Ammon's horn (tissue), 1 donor: ENCODE measurements at regions not wholly inside any gene's neighbourhood (a gene's known extent, or its start where the extent isn't known, plus 50 kb on each side); places are given as distances from the start of the nearest gene placed in this dataset.
"Not testable (repeated sequence)": the region's sequence is repeated elsewhere in the genome, so short reads cannot be mapped to it uniquely, and the experiment has no call there.

Experiments
- DNase-seq: peaks from one replicate; pipeline ENCODE4 v3.0.0-alpha.2; 2016; ENCODE audit warnings: low spot score

DNA sequence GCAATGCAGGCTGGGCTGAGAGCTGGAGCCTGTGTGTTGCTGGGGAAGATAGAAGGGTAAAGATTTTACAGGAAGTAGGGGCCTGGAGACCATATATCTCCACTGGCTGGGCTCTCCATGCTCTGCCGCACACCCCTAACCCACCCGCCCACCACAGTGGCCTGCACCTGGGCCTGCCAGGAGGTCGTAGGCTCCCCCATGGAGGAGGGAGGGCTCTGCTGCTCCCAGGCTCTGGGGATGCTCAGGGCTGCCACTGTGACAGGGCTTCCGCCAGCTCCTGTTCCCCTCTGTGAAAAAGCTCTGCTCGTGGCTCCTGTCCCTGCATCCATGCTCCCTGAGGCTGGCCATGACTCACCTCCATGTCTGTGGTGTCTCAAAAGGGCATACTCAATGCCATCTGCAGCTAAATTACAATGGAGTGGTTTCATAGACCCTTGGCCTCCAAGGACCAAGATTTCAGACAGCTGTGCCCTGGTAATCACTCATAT lies 106.0 kb downstream of the CXCL12 start:
- DNase-seq: no peak

GRCh38 chr10:44268435-44268948 lies 116.4 kb downstream of the CXCL12 start:
- not testable (repeated sequence) for DNase-seq

DNA sequence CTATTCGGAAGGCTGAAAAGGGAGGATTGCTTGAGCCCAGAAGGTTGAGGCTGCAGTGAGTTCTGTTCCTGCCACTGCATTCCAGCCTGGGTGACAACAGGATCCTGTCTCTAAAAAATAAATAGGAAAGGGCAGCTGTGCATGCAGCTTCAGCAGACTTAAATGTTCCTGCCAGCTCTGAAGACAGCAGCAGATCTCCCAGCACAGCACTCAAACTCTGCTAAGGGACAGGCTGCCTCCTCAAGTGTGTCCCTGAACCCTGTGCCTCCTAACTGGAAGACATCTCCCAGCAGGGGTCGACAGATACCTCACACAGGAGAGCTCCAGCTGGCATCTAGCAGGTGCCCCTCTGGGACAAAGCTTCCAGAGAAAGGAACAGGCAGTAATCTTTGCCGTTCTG lies 117.9 kb downstream of the CXCL12 start:
- DNase-seq: no peak

DNA sequence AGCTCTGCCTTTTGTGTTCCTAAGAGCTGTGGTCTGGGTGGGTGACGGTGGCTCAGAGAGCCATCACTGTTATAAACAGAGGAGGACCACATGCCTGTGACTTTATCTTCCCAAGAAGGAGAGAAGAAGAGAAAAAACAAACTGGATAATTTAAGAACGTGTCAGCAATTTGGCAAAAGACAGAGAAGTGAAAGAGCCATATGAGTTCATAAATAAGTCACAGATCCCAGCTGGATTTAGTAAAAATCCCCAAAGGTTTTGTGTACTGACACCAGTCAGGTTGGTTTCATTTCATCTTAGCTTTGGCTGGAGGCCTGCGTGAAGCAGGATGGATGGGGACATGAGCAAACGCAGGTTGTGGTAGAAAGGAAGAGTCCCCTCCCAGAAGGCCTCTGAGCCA lies 120.7 kb downstream of the CXCL12 start:
- DNase-seq: no peak

DNA sequence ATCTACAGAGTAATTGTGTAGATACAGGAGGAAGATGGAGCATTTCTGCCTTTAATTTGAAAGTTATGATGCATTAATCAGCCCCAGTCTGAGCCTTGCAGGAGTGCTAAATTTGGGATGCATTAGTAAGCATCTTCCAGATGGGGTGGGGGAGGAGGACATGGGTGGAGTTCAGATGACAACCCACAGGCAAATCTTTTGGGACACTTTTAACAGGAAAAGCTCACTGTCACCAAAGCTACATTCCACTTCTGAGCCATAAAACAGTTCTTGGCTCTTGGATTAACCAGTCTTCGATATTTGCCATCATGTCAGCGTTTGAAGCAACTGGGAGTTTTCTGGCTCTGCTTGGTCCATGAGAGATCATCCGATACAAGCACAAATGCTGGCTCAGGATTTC lies 121.1 kb downstream of the CXCL12 start:
- peak; percentile 44 for DNase-seq

DNA sequence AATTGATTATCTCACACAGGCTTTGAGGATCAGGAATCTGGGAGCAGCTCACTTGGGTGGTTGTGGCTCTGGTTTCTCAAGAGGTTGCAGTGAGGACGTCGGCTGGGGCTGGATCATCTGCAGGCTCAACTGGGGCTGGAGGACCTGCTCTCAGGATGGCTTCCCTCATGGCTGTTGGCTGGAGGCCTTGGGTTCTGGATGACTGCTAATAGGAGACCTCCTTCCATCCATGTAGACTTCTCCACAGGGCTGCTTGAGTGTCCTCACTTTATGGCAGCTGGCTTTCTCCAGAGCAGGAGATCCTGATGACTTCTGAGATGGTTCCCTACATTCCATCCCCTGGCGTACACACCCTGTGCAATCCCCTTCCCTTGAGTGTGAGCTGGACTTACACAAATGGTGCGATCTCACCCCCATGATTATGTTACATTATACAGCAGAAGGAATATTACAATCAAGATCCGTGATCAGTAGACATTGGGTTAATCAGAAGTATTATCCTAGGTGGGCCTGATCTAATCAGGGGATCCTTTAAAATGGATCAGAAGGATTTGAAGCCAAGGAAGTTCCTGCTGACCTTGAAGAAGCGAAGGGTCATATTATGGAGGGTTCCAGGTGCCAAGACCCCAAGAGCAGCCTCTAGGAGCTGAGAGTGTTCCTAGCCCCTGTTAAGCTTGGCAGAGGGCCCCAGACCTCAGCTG lies 122.2 kb downstream of the CXCL12 start:
- DNase-seq: no peak

DNA sequence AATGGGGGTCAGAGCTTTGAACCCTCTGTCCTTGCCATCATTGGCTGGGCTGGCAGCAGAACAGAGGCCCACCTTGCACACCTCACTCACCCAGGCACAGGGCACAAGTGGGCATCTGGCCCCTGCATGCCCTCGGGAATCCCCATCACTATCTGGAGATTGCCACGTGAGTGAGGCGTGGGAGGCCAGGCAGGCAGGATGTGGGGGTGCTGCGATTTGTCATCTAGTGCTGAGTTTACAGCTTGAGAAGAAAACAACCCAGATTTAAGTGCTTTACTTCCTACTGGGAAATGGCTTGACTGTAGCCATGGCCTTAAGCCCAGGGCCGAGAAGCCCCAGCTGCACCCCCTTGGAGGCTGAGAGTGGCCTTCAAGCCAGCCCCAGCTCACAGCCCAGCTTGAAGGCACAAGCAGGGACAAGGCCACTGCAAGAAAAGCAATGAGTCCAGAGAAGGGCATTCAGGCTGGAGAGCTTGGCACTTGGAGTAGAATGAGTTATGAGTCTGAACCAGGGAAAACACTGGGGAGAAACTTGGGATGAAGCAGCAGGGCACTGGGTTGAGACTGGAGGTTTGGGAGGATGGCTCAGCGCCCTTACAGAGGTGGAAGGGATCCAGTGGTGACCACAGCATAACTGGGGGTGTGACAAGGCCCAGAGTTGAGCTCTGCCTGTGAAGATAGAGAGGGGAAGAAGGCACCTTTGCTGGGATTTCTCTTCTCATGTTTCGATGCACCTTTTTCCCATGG lies 123.0 kb downstream of the CXCL12 start:
- no peak for DNase-seq

GRCh38 chr10:44261296-44261695 lies 123.6 kb downstream of the CXCL12 start:
- DNase-seq: no peak

DNA sequence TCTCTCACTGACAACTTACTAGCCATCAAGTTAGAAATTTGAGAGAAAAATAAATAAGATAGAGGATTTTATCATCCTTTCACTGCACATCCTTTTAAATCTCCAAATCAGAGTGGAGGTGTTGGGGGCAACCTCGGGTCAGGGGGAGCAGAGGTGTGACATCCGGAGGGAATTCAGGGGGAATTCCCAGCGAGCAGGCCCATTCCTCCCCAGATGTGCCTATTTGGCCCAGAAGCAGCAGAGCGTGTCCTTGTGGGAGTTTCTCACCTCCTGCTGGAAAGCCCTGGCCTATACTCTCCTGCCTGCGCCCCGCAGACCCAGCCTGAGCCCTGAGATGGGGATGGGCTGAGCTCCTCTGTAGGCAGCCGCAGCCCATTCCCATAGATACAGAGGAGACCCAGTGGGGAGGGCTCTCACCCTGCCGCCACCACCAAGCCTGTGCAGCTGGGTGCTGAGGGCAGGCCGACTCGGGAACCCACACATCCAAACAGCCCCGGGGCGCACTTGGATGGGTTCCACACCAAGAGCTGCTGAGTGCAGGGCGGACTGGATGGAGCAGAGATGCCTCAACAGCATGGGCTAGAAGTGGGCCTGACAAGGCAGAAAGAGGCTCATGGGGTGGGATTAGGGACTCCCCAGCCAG lies 124.5 kb downstream of the CXCL12 start:
- DNase-seq: no peak

- no peak for DNase-seq
These were observed 125.6 kb downstream of the CXCL12 start for GRCh38 chr10:44259090-44259874.

- DNase-seq: no peak
These were observed 126.3 kb downstream of the CXCL12 start for GRCh38 chr10:44258460-44259089.

GRCh38 chr10:44258019-44258418 lies 126.9 kb downstream of the CXCL12 start:
- no peak for DNase-seq

- no peak for DNase-seq
These were observed 131.0 kb downstream of the CXCL12 start for GRCh38 chr10:44253769-44254462.

GRCh38 chr10:44252631-44253030 lies 132.3 kb downstream of the CXCL12 start:
- DNase-seq: not testable (repeated sequence)

- DNase-seq: not testable (repeated sequence)
These were observed 135.0 kb downstream of the CXCL12 start for GRCh38 chr10:44249933-44250332.

DNA sequence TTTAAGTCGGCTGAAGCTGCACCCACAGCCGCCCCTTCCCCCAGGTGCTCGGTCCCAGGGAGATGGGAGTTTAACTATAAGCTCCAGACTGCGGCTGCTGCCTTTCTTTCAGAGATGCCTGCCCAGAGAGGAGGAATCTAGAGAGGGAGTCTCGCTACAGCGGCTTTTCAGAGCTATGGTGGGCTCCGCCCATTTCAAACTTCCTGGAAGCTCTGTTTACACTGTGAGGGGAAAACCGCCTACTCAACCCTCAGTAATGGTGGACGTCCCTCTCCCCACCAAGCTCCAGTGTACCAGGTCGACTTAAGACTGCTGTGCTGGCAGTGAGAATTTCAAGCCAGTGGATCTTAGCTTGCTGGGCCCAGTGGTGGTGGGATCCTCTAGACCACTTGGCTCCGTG lies 135.4 kb downstream of the CXCL12 start:
- DNase-seq: no peak

- DNase-seq: not testable (repeated sequence)
These were observed 138.2 kb downstream of the CXCL12 start for GRCh38 chr10:44246700-44247099.

DNA sequence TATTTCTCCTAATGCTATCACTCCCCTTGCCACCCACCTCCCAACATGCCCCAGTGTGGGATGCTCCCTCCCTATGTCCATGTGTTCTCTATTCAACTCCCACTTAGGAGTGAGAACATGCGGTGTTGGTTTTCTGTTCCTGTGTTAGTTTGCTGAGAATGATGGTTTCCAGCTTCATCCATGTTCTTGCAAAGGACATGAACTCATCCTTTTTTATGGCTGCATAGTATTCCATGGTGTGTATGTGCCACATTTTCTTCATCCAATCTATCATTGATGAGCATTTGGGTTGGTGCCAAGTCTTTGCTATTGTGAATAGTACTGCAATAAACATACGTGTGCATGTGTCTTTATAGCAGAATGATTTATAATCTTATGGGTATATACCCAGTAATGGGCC lies 138.6 kb downstream of the CXCL12 start:
- not testable (repeated sequence) for DNase-seq

DNA sequence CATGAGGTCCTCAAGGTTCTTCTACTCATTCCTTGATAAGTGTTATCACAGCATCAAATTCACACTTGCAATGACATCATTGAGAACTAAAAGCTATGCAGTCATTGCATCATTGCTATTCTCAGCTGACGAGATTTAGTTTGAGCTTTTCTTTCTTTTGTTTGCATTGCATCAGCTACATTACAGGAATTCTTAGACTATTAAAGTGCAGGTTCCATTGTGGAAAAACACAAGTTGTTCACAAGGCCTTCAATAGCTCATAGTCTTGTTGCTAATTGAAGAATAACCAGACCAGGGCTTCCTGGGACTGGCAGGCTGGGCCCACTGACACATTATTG lies 139.3 kb downstream of the CXCL12 start:
- no peak for DNase-seq

- DNase-seq: no peak
These were observed 139.9 kb downstream of the CXCL12 start for GRCh38 chr10:44244745-44245600.
